Smooth muscle cell (in vitro differentiated cells): ENCODE measurements at regions not wholly inside any gene's neighbourhood (a gene's known extent, or its start where the extent isn't known, plus 50 kb on each side); places are given as distances from the start of the nearest gene placed in this dataset.

Source experiments
- DNase-seq: peaks from one replicate; lab custom pipeline; 2025; ENCODE audit not compliant: unreplicated experiment; lab: John Stamatoyannopoulos, UW
- H2AFZ ChIP-seq: fragments of 200-600 bp; sonication (generic); 2 replicates; pipeline ENCODE4 v1.6.0; 2016; ENCODE audit warnings: antibody characterized with exemption, low read depth, mild to moderate bottlenecking
- H3F3A ChIP-seq: fragments of 200-600 bp; sonication (generic); 2 replicates; pipeline ENCODE4 v1.6.0; 2017; ENCODE audit warnings: antibody characterized with exemption, low read depth
- H3K27ac ChIP-seq: fragments of 200-600 bp; sonication (generic); 2 replicates; pipeline ENCODE4 v1.5.1; 2016; ENCODE audit warnings: low read depth, mild to moderate bottlenecking
- H3K27me3 ChIP-seq: fragments of 200-600 bp; sonication (generic); 2 replicates; pipeline ENCODE4 v1.6.1; 2016; ENCODE audit warnings: low read depth, mild to moderate bottlenecking
- H3K36me3 ChIP-seq: fragments of 200-600 bp; sonication (generic); 2 replicates; pipeline ENCODE4 v1.5.1; 2016; ENCODE audit warnings: low read depth
- H3K4me1 ChIP-seq: fragments of 200-600 bp; sonication (generic); 2 replicates; pipeline ENCODE4 v1.5.1; 2016; ENCODE audit warnings: low read depth
- H3K4me2 ChIP-seq: fragments of 200-600 bp; sonication (generic); 2 replicates; pipeline ENCODE4 v1.6.0; 2016; ENCODE audit warnings: mild to moderate bottlenecking
- H3K4me3 ChIP-seq: fragments of 200-600 bp; sonication (generic); 2 replicates; pipeline ENCODE4 v1.5.1; 2016; ENCODE audit warnings: mild to moderate bottlenecking
- H3K79me2 ChIP-seq: fragments of 200-600 bp; sonication (generic); 2 replicates; pipeline ENCODE4 v1.6.0; 2016; ENCODE audit warnings: low read depth, mild to moderate bottlenecking
- H3K9ac ChIP-seq: fragments of 200-600 bp; sonication (generic); 2 replicates; pipeline ENCODE4 v1.6.0; 2016; ENCODE audit warnings: low read depth
- H3K9me3 ChIP-seq: fragments of 200-600 bp; sonication (generic); replicated peaks from 2 replicates; pipeline ENCODE4 v1.5.1; 2016; ENCODE audit warnings: low read depth
- H4K20me1 ChIP-seq: fragments of 200-600 bp; sonication (generic); 2 replicates; pipeline ENCODE4 v1.6.0; 2016; ENCODE audit warnings: low read depth
- CTCF ChIP-seq: fragments of 200-600 bp; sonication (generic); IDR thresholded peaks from 2 replicates; pipeline ENCODE4 v1.5.1; 2017; ENCODE audit warnings: borderline replicate concordance, mild to moderate bottlenecking, antibody characterized with exemption; ENCODE audit not compliant: insufficient read depth, poor library complexity, severe bottlenecking
- WGBS: methylation state at CpG from one replicate; pipeline ENCODE4 v1.1.7; 2016; ENCODE audit warnings: low lambda C conversion rate; 5-methylcytosine and 5-hydroxymethylcytosine counted together

- H3K27me3 ChIP-seq = no peaks in the 10 kb centered on the region
- H3K27ac ChIP-seq = no peak overlapping the region
- no peaks in the 10 kb centered on the region for H3K36me3 ChIP-seq
- H3K4me1 ChIP-seq = peaks cover 6% of the 10 kb centered on the region
- H3K4me2 ChIP-seq = no peak overlapping the region
- H2AFZ ChIP-seq = no peak overlapping the region
- DNase-seq = no peak
- H3K79me2 ChIP-seq = no peaks in the 10 kb centered on the region
- no peak overlapping the region for H3K9ac ChIP-seq
- 64% methylated on average over 5 of the region's 5 CpGs for WGBS
- H3K9me3 ChIP-seq = no peaks in the 10 kb centered on the region
- H3F3A ChIP-seq = no peaks in the 10 kb centered on the region
- TF ChIP-seq CTCF = no peak
- H3K4me3 ChIP-seq = no peak overlapping the region
- no peaks in the 10 kb centered on the region for H4K20me1 ChIP-seq
Observed at GRCh38 chr6:168834801-168835200, 393.8 kb downstream of the SMOC2 start.

- no peak for TF ChIP-seq CTCF
- peaks cover 6% of the 10 kb centered on the region for H3K4me1 ChIP-seq
- no peak overlapping the region for H3K4me2 ChIP-seq
- no peaks in the 10 kb centered on the region for H3K9me3 ChIP-seq
- no peaks in the 10 kb centered on the region for H4K20me1 ChIP-seq
- no peak overlapping the region for H2AFZ ChIP-seq
- WGBS = 76% methylated on average over 11 of the region's 11 CpGs
- H3K79me2 ChIP-seq = no peaks in the 10 kb centered on the region
- H3K9ac ChIP-seq = no peak overlapping the region
- H3K4me3 ChIP-seq = no peak overlapping the region
- no peak overlapping the region for H3K27ac ChIP-seq
- H3K36me3 ChIP-seq = no peaks in the 10 kb centered on the region
- no peak for DNase-seq
- H3K27me3 ChIP-seq = no peaks in the 10 kb centered on the region
- no peaks in the 10 kb centered on the region for H3F3A ChIP-seq
Observed at GRCh38 chr6:168834042-168834587, 393.1 kb downstream of the SMOC2 start.

- no peaks in the 10 kb centered on the region for H3K9me3 ChIP-seq
Observed at GRCh38 chr6:168828800-168829199, 387.8 kb downstream of the SMOC2 start.

More at GRCh38 chr6:168828800-168829199, 387.8 kb downstream of the SMOC2 start:
- Histone ChIP-seq H3K79me2 (no peaks in the 10 kb centered on the region), H3K27me3 (no peaks in the 10 kb centered on the region), H3K27ac (no peak overlapping the region), H3K4me3 (no peak overlapping the region), H2AFZ (no peak overlapping the region), H3K4me1 (peaks cover 2% of the 10 kb centered on the region), H3K36me3 (no peaks in the 10 kb centered on the region), H4K20me1 (no peaks in the 10 kb centered on the region), H3K9ac (no peak overlapping the region), H3F3A (no peaks in the 10 kb centered on the region), H3K4me2 (no peak overlapping the region)
- no peak for TF ChIP-seq CTCF
- DNase-seq = no peak
- WGBS = 75% methylated on average over 2 of the region's 2 CpGs
